ENCODE measurements at regions not wholly inside any gene's neighbourhood (a gene's known extent, or its start where the extent isn't known, plus 50 kb on each side); places are given as distances from the start of the nearest gene placed in this dataset.

GRCh38 chr1:232532901-232533300 lies 97.0 kb downstream of the SIPA1L2 start:
- Histone ChIP-seq H3K9me3 (ENCODE audit: low read depth) (no peaks in the 10 kb centered on the region), H3K79me2 (ENCODE audit: low read depth) (no peaks in the 10 kb centered on the region), H2AFZ (replicated peaks) (no peak overlapping the region), H3K27me3 (no peaks in the 10 kb centered on the region), H3K4me1 (peaks cover 3% of the 10 kb centered on the region), H4K20me1 (ENCODE audit: low read depth) (no peaks in the 10 kb centered on the region), H3K4me2 (no peak overlapping the region), H3K36me3 (no peaks in the 10 kb centered on the region), H3K4me3 (no peak overlapping the region), H3K27ac (no peak overlapping the region), H3K9ac (no peak overlapping the region), H3F3A (ENCODE audit: low read depth) (no peaks in the 10 kb centered on the region)
- H3K9me3 Mint-ChIP-seq, result peaks cover 7% of the 10 kb centered on the region
- DNase-seq (ENCODE audit: low spot score), result no peak
- peaks cover 14% of the 10 kb centered on the region for H3K4me1 Mint-ChIP-seq
- no peak overlapping the region for H3K27ac Mint-ChIP-seq
- H3K36me3 Mint-ChIP-seq, result peaks cover 38% of the 10 kb centered on the region
- H3K27me3 Mint-ChIP-seq (ENCODE audit: insufficient read depth, low read depth), result peaks cover 2% of the 10 kb centered on the region
- H3K4me3 Mint-ChIP-seq, result no peak overlapping the region
- TF ChIP-seq EZH2phosphoT487 (IDR thresholded peaks at IDR 0.05) (no peak), EZH2 (IDR thresholded peaks at IDR 0.05) (no peak)

GRCh38 chr1:232531291-232531690 lies 98.6 kb downstream of the SIPA1L2 start:
- Mint-ChIP-seq H3K27ac (no peak overlapping the region), H3K36me3 (peaks cover 38% of the 10 kb centered on the region)
- H3K27ac ChIP-seq, result no peak overlapping the region

GRCh38 chr1:232529747-232530146 lies 100.2 kb downstream of the SIPA1L2 start:
- H3K9me3 Mint-ChIP-seq, result peaks cover 6% of the 10 kb centered on the region
- peaks cover 33% of the 10 kb centered on the region for H3K36me3 Mint-ChIP-seq
- H3K4me3 Mint-ChIP-seq, result no peak overlapping the region
- Histone ChIP-seq H3K4me2 (no peak overlapping the region), H3K79me2 (ENCODE audit: low read depth) (no peaks in the 10 kb centered on the region), H3K27me3 (no peaks in the 10 kb centered on the region), H3K4me1 (no peaks in the 10 kb centered on the region), H3K27ac (no peak overlapping the region), H4K20me1 (ENCODE audit: low read depth) (no peaks in the 10 kb centered on the region), H3F3A (ENCODE audit: low read depth) (no peaks in the 10 kb centered on the region), H3K36me3 (no peaks in the 10 kb centered on the region), H3K9ac (no peak overlapping the region), H3K4me3 (no peak overlapping the region), H3K9me3 (ENCODE audit: low read depth) (no peaks in the 10 kb centered on the region), H2AFZ (replicated peaks) (no peak overlapping the region)
- peaks cover 2% of the 10 kb centered on the region for H3K27me3 Mint-ChIP-seq (ENCODE audit: insufficient read depth, low read depth)
- no peak for DNase-seq (ENCODE audit: low spot score)
- no peak overlapping the region for H3K27ac Mint-ChIP-seq
- TF ChIP-seq EZH2phosphoT487 (IDR thresholded peaks at IDR 0.05), result no peak
- no peak for TF ChIP-seq CTCF (IDR thresholded peaks at IDR 0.05)
- no peak for TF ChIP-seq EZH2 (IDR thresholded peaks at IDR 0.05)
- peaks cover 27% of the 10 kb centered on the region for H3K4me1 Mint-ChIP-seq

More at GRCh38 chr1:232531291-232531690, 98.6 kb downstream of the SIPA1L2 start:
- Histone ChIP-seq H3K27me3 (no peaks in the 10 kb centered on the region), H3K4me2 (no peak overlapping the region), H3K9ac (no peak overlapping the region), H2AFZ (replicated peaks) (no peak overlapping the region), H3F3A (ENCODE audit: low read depth) (no peaks in the 10 kb centered on the region), H3K36me3 (no peaks in the 10 kb centered on the region), H3K4me3 (no peak overlapping the region), H3K4me1 (no peaks in the 10 kb centered on the region), H4K20me1 (ENCODE audit: low read depth) (no peaks in the 10 kb centered on the region), H3K9me3 (ENCODE audit: low read depth) (no peaks in the 10 kb centered on the region), H3K79me2 (ENCODE audit: low read depth) (no peaks in the 10 kb centered on the region)
- TF ChIP-seq EZH2phosphoT487 (IDR thresholded peaks at IDR 0.05) (no peak), CTCF (IDR thresholded peaks at IDR 0.05) (no peak), EZH2 (IDR thresholded peaks at IDR 0.05) (no peak)
- no peak for DNase-seq (ENCODE audit: low spot score)
- Mint-ChIP-seq H3K4me3 (no peak overlapping the region), H3K27me3 (ENCODE audit: insufficient read depth, low read depth) (peaks cover 2% of the 10 kb centered on the region), H3K9me3 (peaks cover 7% of the 10 kb centered on the region), H3K4me1 (peaks cover 21% of the 10 kb centered on the region)

- no peak overlapping the region for H2AFZ ChIP-seq (replicated peaks)
- Mint-ChIP-seq H3K4me3 (no peak overlapping the region), H3K27ac (peak overlapping the region; percentile 7)
Observed at GRCh38 chr1:232528472-232529089, 101.4 kb downstream of the SIPA1L2 start.

More at GRCh38 chr1:232528472-232529089, 101.4 kb downstream of the SIPA1L2 start:
- TF ChIP-seq EZH2 (IDR thresholded peaks at IDR 0.05), result no peak
- TF ChIP-seq EZH2phosphoT487 (IDR thresholded peaks at IDR 0.05), result no peak
- no peak for TF ChIP-seq CTCF (IDR thresholded peaks at IDR 0.05)
- Histone ChIP-seq H4K20me1 (ENCODE audit: low read depth) (no peaks in the 10 kb centered on the region), H3K4me1 (peaks cover 5% of the 10 kb centered on the region), H3K9ac (no peak overlapping the region), H3K4me2 (no peak overlapping the region), H3K9me3 (ENCODE audit: low read depth) (no peaks in the 10 kb centered on the region), H3K27ac (no peak overlapping the region), H3F3A (ENCODE audit: low read depth) (no peaks in the 10 kb centered on the region), H3K4me3 (no peak overlapping the region), H3K27me3 (no peaks in the 10 kb centered on the region), H3K36me3 (no peaks in the 10 kb centered on the region), H3K79me2 (ENCODE audit: low read depth) (no peaks in the 10 kb centered on the region)
- Mint-ChIP-seq H3K36me3 (peaks cover 27% of the 10 kb centered on the region), H3K27me3 (ENCODE audit: insufficient read depth, low read depth) (peaks cover 2% of the 10 kb centered on the region), H3K4me1 (peaks cover 34% of the 10 kb centered on the region), H3K9me3 (peaks cover 4% of the 10 kb centered on the region)
- no peak for DNase-seq (ENCODE audit: low spot score)
